GM23338 (cell line): ENCODE measurements at regions not wholly inside any gene's neighbourhood (a gene's known extent, or its start where the extent isn't known, plus 50 kb on each side); places are given as distances from the start of the nearest gene placed in this dataset.

Experiments
- ATAC-seq: fragments of 200-7000 bp; cut with Tn5 transposase; 3 replicates; pipeline ENCODE4 v1.9.1; 2020
- DNase-seq: peaks from one replicate; pipeline ENCODE4 v3.0.0-alpha.2; 2015; ENCODE audit warnings: low spot score
- H2AFZ ChIP-seq: fragments of 200-600 bp; sonication (generic); 2 replicates; pipeline ENCODE4 v1.8.0; 2016; ENCODE audit warnings: antibody characterized with exemption, mild to moderate bottlenecking, moderate library complexity
- H3F3A ChIP-seq: fragments of 200-600 bp; sonication (generic); replicated peaks from 2 replicates; pipeline ENCODE4 v1.8.0; 2017; ENCODE audit warnings: antibody characterized with exemption, mixed run types, low read depth
- H3K27ac ChIP-seq: fragments of 200-600 bp; sonication (generic); 2 replicates; pipeline ENCODE4 v1.6.1; 2016; ENCODE audit warnings: low read depth
- H3K27me3 ChIP-seq: fragments of 200-600 bp; sonication (generic); 2 replicates; pipeline ENCODE4 v1.8.0; 2016; ENCODE audit warnings: mild to moderate bottlenecking, mixed run types, moderate library complexity; ENCODE audit not compliant: insufficient read depth
- H3K36me3 ChIP-seq: fragments of 200-600 bp; sonication (generic); 2 replicates; pipeline ENCODE4 v1.8.0; 2016; ENCODE audit warnings: mild to moderate bottlenecking; ENCODE audit not compliant: insufficient read depth
- H3K4me1 ChIP-seq: fragments of 200-600 bp; sonication (generic); 2 replicates; pipeline ENCODE4 v1.8.0; 2016; ENCODE audit warnings: mild to moderate bottlenecking, moderate library complexity; ENCODE audit not compliant: insufficient read depth
- H3K4me2 ChIP-seq: fragments of 200-600 bp; sonication (generic); 2 replicates; pipeline ENCODE4 v1.7.1; 2017; ENCODE audit warnings: mixed run types
- H3K4me3 ChIP-seq: fragments of 200-600 bp; sonication (generic); 2 replicates; pipeline ENCODE4 v1.6.1; 2016; ENCODE audit warnings: mixed run types
- H3K79me2 ChIP-seq: fragments of 200-600 bp; sonication (generic); replicated peaks from 2 replicates; pipeline ENCODE4 v1.8.0; 2017; ENCODE audit warnings: mild to moderate bottlenecking; ENCODE audit not compliant: insufficient read depth
- H3K9me2 ChIP-seq: fragments of 200-600 bp; sonication (generic); 2 replicates; pipeline ENCODE4 v1.8.0; 2017; ENCODE audit not compliant: insufficient read depth
- H4K20me1 ChIP-seq: fragments of 200-600 bp; sonication (generic); replicated peaks from 2 replicates; pipeline ENCODE4 v1.8.0; 2017; ENCODE audit warnings: mild to moderate bottlenecking; ENCODE audit not compliant: insufficient read depth
- H3K27ac Mint-ChIP-seq: 2 replicates; pipeline ENCODE4 v1.8.0; 2020; ENCODE audit warnings: inconsistent platforms, mild to moderate bottlenecking, moderate library complexity, mixed read lengths
- H3K27me3 Mint-ChIP-seq: 3 replicates; pipeline ENCODE4 v1.8.0; 2022; ENCODE audit warnings: low read depth, mild to moderate bottlenecking, moderate library complexity, mixed read lengths, inconsistent platforms; ENCODE audit not compliant: insufficient read depth, poor library complexity
- H3K36me3 Mint-ChIP-seq: 3 replicates; pipeline ENCODE4 v1.8.0; 2021; ENCODE audit warnings: low read depth, mild to moderate bottlenecking, inconsistent platforms, moderate library complexity, mixed read lengths
- H3K4me1 Mint-ChIP-seq: 3 replicates; pipeline ENCODE4 v1.8.0; 2020; ENCODE audit warnings: mild to moderate bottlenecking, inconsistent platforms, mixed read lengths
- H3K4me3 Mint-ChIP-seq: 3 replicates; pipeline ENCODE4 v1.8.0; 2021; ENCODE audit warnings: moderate library complexity, mild to moderate bottlenecking, inconsistent platforms, mixed read lengths
- H3K9me3 Mint-ChIP-seq: 3 replicates; pipeline ENCODE4 v1.8.0; 2020; ENCODE audit warnings: moderate library complexity, mild to moderate bottlenecking, inconsistent platforms, mixed read lengths
- CREB1 ChIP-seq: fragments of 250-450 bp; sonication (Bioruptor Pico); IDR thresholded peaks from 2 replicates; pipeline ENCODE4 v1.5.0; 2020; ENCODE audit warnings: low read depth, mild to moderate bottlenecking, moderate library complexity
- CTCF ChIP-seq, 2 experiments: fragments of 200-600 bp in 1 of 2; sonication (generic) in 1 of 2; conservative IDR thresholded peaks; 2 replicates each; pipeline versions ENCODE4 v1.5.1 to v1.6.1; 2016 to 2017; ENCODE audit warnings: antibody characterized with exemption in 2 of 2, low read depth in 2 of 2, mild to moderate bottlenecking in 2 of 2, moderate library complexity in 1 of 2
- ETS1 ChIP-seq: IDR thresholded peaks from 2 replicates; pipeline ENCODE4 v1.6.1; 2016; ENCODE audit warnings: antibody characterized with exemption
- EZH2 ChIP-seq: fragments of 200-600 bp; sonication (generic); IDR thresholded peaks from one replicate; pipeline ENCODE4 v1.8.0; 2017; ENCODE audit warnings: antibody characterized with exemption, mild to moderate bottlenecking, low read depth; ENCODE audit not compliant: unreplicated experiment
- NANOG ChIP-seq: IDR thresholded peaks from 2 replicates; pipeline ENCODE4 v1.6.1; 2016; ENCODE audit warnings: antibody characterized with exemption, borderline replicate concordance
- POLR2AphosphoS5 ChIP-seq: IDR thresholded peaks from 2 replicates; pipeline ENCODE4 v1.6.1; 2016; ENCODE audit warnings: antibody characterized with exemption, low read depth
- REST ChIP-seq: IDR thresholded peaks from one replicate; pipeline ENCODE4 v1.6.1; 2018; ENCODE audit warnings: antibody characterized with exemption; ENCODE audit not compliant: unreplicated experiment
- STAT1 ChIP-seq: IDR thresholded peaks from one replicate; pipeline ENCODE4 v1.6.1; 2016; ENCODE audit warnings: antibody characterized with exemption; ENCODE audit not compliant: unreplicated experiment
- ZNF114 ChIP-seq: fragments of 250-450 bp; sonication (Bioruptor Pico); IDR thresholded peaks from 2 replicates; pipeline ENCODE4 v1.5.0; 2020; ENCODE audit warnings: mild to moderate bottlenecking, moderate library complexity
- ZNF331 ChIP-seq: fragments of 250-450 bp; sonication (Bioruptor Pico); IDR thresholded peaks from 2 replicates; pipeline ENCODE4 v1.5.0; 2020; ENCODE audit warnings: low read depth, mild to moderate bottlenecking, moderate library complexity
- ZNF462 ChIP-seq: fragments of 250-450 bp; sonication (Bioruptor Pico); IDR thresholded peaks from 2 replicates; pipeline ENCODE4 v1.5.0; 2020; ENCODE audit warnings: mild to moderate bottlenecking, moderate library complexity

GRCh38 chrX:45912316-45912715 lies 632.9 kb downstream of the ZNF674 start (continued):
- TF ChIP-seq EZH2 = no peak
- TF ChIP-seq ETS1 = no peak
- no peak for TF ChIP-seq ZNF114 (CRISPR knock-in tag)

GRCh38 chrX:45907786-45908185 lies 637.4 kb downstream of the ZNF674 start:
- DNase-seq = peak; percentile 40
- H3K4me1 Mint-ChIP-seq = peaks cover 40% of the 10 kb centered on the region
- H3K79me2 ChIP-seq = no peaks in the 10 kb centered on the region; the same call in 1 of the 2 replicates
- H3K27ac Mint-ChIP-seq = peak overlapping the region; percentile 94
- H3K4me3 ChIP-seq = peak overlapping the region; percentile 43; the same call in 1 of the 2 replicates
- no peak; the same call in 2 of the 3 replicates for ATAC-seq
- no peaks in the 10 kb centered on the region for H3K9me2 ChIP-seq
- H3K36me3 Mint-ChIP-seq = no peaks in the 10 kb centered on the region
- peak overlapping the region; percentile 72 for H3K4me2 ChIP-seq
- no peaks in the 10 kb centered on the region for H3K36me3 ChIP-seq
- H4K20me1 ChIP-seq = no peaks in the 10 kb centered on the region
- no peak for TF ChIP-seq ZNF331 (CRISPR knock-in tag)
- TF ChIP-seq POLR2AphosphoS5 = no peak
- TF ChIP-seq ETS1 = no peak
- TF ChIP-seq STAT1 = no peak
- TF ChIP-seq ZNF462 (CRISPR knock-in tag) = no peak
- TF ChIP-seq ZNF114 (CRISPR knock-in tag) = no peak
- no peak for TF ChIP-seq EZH2
- TF ChIP-seq REST = no peak
- no peak for TF ChIP-seq CTCF (conservative IDR thresholded peaks at IDR 0.05; ENCODE audit: low read depth in 2 of 2)
- TF ChIP-seq CREB1 = no peak
- no peak for TF ChIP-seq NANOG
- 0 out of 2 replicates have a peak, but pooled peaks cover 11% of the 10 kb centered on the region for H3K4me1 ChIP-seq
- no peaks in the 10 kb centered on the region for H3K27me3 ChIP-seq
- H3K4me3 Mint-ChIP-seq = peak overlapping the region; percentile 49
- H3F3A ChIP-seq = peaks cover 7% of the 10 kb centered on the region; the same call in 1 of the 2 replicates
- H3K27me3 Mint-ChIP-seq = peaks cover 4% of the 10 kb centered on the region
- H3K9me3 Mint-ChIP-seq = no peaks in the 10 kb centered on the region
- H2AFZ ChIP-seq = no peak overlapping the region
- H3K27ac ChIP-seq = peak overlapping the region; percentile 97
